ENCODE measurements at regions not wholly inside any gene's neighbourhood (a gene's known extent, or its start where the extent isn't known, plus 50 kb on each side); places are given as distances from the start of the nearest gene placed in this dataset.

DNA sequence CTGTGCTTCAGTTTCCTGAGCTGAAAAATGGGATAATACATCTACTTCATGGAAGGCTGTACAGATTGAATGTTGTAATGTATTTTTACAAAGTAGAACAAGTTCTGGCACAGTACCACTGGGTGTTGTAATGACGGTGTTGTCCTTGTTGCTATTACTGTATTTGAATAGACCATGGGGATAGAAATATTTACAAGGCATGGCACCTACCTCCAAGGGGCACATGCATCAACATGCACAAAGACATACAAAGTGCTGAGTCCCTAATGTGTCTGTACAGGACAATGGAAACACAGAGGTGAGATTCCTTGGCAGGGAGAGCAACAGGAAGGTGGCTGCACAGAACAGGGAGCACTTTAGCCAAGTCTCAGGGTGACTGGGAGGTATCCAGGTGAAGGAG lies 930.6 kb upstream of the TMEM132C start:
- no peak overlapping the region for H3K56ac ChIP-seq (replicated peaks; ENCODE audit: insufficient read length, low read depth, low read length)
- no peak overlapping the region for H3K18ac ChIP-seq (ENCODE audit: extremely low read depth, low read length)
- H2AK5ac ChIP-seq (ENCODE audit: low read depth, low read length) = no peak overlapping the region
- FAIRE-seq = no peak
- no peak overlapping the region for H2BK15ac ChIP-seq (ENCODE audit: low read length)
- WGBS, 2 experiments (ENCODE audit: extremely low coverage in 1 of 2, insufficient coverage in 1 of 2, insufficient read length in 1 of 2, insufficient replicate concordance in 2 of 2, low coverage in 1 of 2, low lambda C conversion rate in 2 of 2, missing lambda C conversion rate in 1 of 2) = 92% methylated on average over 1 of the region's 1 CpG; no CpG with 5 or more reads in 1 of the 2 experiments
- no peaks in the 10 kb centered on the region for H3K23me2 ChIP-seq (ENCODE audit: low read depth, low read length)
- H3K4me2 ChIP-seq (ENCODE audit: insufficient read depth in 1 of 2, low read depth in 2 of 2, low read length in 2 of 2) = no peak overlapping the region
- no peak overlapping the region for H3K4ac ChIP-seq (replicated peaks; ENCODE audit: insufficient read length, low read depth, low read length)
- no peaks in the 10 kb centered on the region for H3K79me1 ChIP-seq (ENCODE audit: low read depth, low read length)
- H2BK12ac ChIP-seq (ENCODE audit: low read depth, low read length) = no peak overlapping the region
- H3K27ac ChIP-seq (ENCODE audit: low read depth, low read length) = no peak overlapping the region
- no peaks in the 10 kb centered on the region for H4K20me1 ChIP-seq (replicated peaks in 1 of 2; ENCODE audit: control insufficient read depth in 1 of 2, insufficient read depth in 2 of 2, low read length in 2 of 2)
- no peak for TF ChIP-seq CTBP2 (IDR thresholded peaks at IDR 0.05; ENCODE audit: borderline replicate concordance, insufficient read depth, insufficient read length, low read length)
- TF ChIP-seq MAX (IDR thresholded peaks at IDR 0.05) = no peak
- no peak for TF ChIP-seq SUZ12 (IDR thresholded peaks at IDR 0.05; ENCODE audit: low read length)
- no peak for TF ChIP-seq EGR1 (IDR thresholded peaks at IDR 0.05; ENCODE audit: borderline replicate concordance, low read depth, low read length)
- TF ChIP-seq KDM1A (IDR thresholded peaks at IDR 0.05; ENCODE audit: borderline replicate concordance, low read length) = no peak
- H2BK20ac ChIP-seq (ENCODE audit: low read length) = no peak overlapping the region
- ChIA-PET POLR2A (ENCODE audit: partially characterized antibody) (no interaction called here), CTCF (ENCODE audit: partially characterized antibody) (interaction anchor here (1.9 kb wide), 1 partner anchor 19 kb away, joined by 7 read pairs; no protein-coding TSS in a partner anchor)
- H3K9me3 ChIP-seq (ENCODE audit: insufficient read depth in 2 of 2, low read depth in 1 of 2, low read length in 1 of 2) = no peaks in the 10 kb centered on the region; a peak in 1 of 4 replicates
- no peak overlapping the region for H3K23ac ChIP-seq (ENCODE audit: insufficient read length)
- no peak overlapping the region for H4K91ac ChIP-seq (replicated peaks; ENCODE audit: insufficient read length, low read length)
- H2BK120ac ChIP-seq (replicated peaks; ENCODE audit: low read depth, low read length) = no peak overlapping the region
- no peak for DNase-seq (ENCODE audit: low read depth in 1 of 2, low spot score in 2 of 2)
- H4K8ac ChIP-seq (ENCODE audit: extremely low read depth, insufficient read depth, low read length) = no peak overlapping the region
- no peak overlapping the region for H3K4me3 ChIP-seq (ENCODE audit: extremely low read depth in 1 of 4, insufficient read depth in 2 of 4, low read depth in 3 of 4, low read length in 4 of 4)
- no peaks in the 10 kb centered on the region for H3K36me3 ChIP-seq (ENCODE audit: control insufficient read depth in 2 of 4, insufficient read depth in 4 of 4, low read length in 3 of 4)
- H4K5ac ChIP-seq (ENCODE audit: insufficient read length, low read depth, low read length) = no peak overlapping the region
- H2BK5ac ChIP-seq (ENCODE audit: low read depth, low read length) = no peak overlapping the region
- no peaks in the 10 kb centered on the region for H3K27me3 ChIP-seq (replicated peaks in 1 of 4; ENCODE audit: control insufficient read depth in 3 of 4, extremely low read depth in 1 of 4, insufficient read depth in 3 of 4, low read length in 3 of 4)
- no peak overlapping the region for H3K9ac ChIP-seq (replicated peaks in 1 of 4; ENCODE audit: extremely low read depth in 1 of 4, low read depth in 3 of 4, low read length in 3 of 4)
- no peak overlapping the region for H2AFZ ChIP-seq (ENCODE audit: low read length)
- no peaks in the 10 kb centered on the region for H3K79me2 ChIP-seq (ENCODE audit: control insufficient read depth in 1 of 2, insufficient read depth in 2 of 2, low read length in 2 of 2)
- H3K4me1 ChIP-seq (replicated peaks in 1 of 4; ENCODE audit: control insufficient read depth in 3 of 4, insufficient read depth in 4 of 4, low read length in 3 of 4) = no peaks in the 10 kb centered on the region
- H3K14ac ChIP-seq (ENCODE audit: insufficient read length) = no peak overlapping the region
